ENCODE measurements at regions not wholly inside any gene's neighbourhood (a gene's known extent, or its start where the extent isn't known, plus 50 kb on each side); places are given as distances from the start of the nearest gene placed in this dataset.

GRCh38 chr20:63117661-63118302, 98.1 kb downstream of the YTHDF1 start:
- TF ChIP-seq CTCF (IDR thresholded peaks at IDR 0.05): no peak
- no peak for TF ChIP-seq POLR2AphosphoS5 (IDR thresholded peaks at IDR 0.05; ENCODE audit: insufficient read depth in 1 of 2, low read depth in 1 of 2)
- TF ChIP-seq POLR2A (IDR thresholded peaks at IDR 0.05): no peak

Data from vagina (tissue), 2 donors.